HL-60 (cell line): ENCODE measurements at regions not wholly inside any gene's neighbourhood (a gene's known extent, or its start where the extent isn't known, plus 50 kb on each side); places are given as distances from the start of the nearest gene placed in this dataset.

Source experiments
- GABPA ChIP-seq: IDR thresholded peaks from 2 replicates; pipeline ENCODE4 v1.6.1; 2012; ENCODE audit warnings: low read depth
- POLR2AphosphoS5 ChIP-seq: IDR thresholded peaks from 2 replicates; pipeline ENCODE4 v1.6.1; 2012; ENCODE audit warnings: low read depth
- SPI1 ChIP-seq: IDR thresholded peaks from 2 replicates; pipeline ENCODE4 v1.6.1; 2012; ENCODE audit warnings: low read depth, mild to moderate bottlenecking, borderline replicate concordance
- TF ChIP-seq, protein P1 (sequence below): IDR thresholded peaks from one replicate; pipeline ENCODE4 v1.5.1; 2011; ENCODE audit warnings: low read length, control low read depth, inconsistent platforms; ENCODE audit not compliant: insufficient read depth
- TF ChIP-seq, protein P2 (sequence below): IDR thresholded peaks from 2 replicates; pipeline ENCODE4 v1.6.1; 2012; ENCODE audit warnings: low read depth; ENCODE audit not compliant: insufficient replicate concordance

DNA sequence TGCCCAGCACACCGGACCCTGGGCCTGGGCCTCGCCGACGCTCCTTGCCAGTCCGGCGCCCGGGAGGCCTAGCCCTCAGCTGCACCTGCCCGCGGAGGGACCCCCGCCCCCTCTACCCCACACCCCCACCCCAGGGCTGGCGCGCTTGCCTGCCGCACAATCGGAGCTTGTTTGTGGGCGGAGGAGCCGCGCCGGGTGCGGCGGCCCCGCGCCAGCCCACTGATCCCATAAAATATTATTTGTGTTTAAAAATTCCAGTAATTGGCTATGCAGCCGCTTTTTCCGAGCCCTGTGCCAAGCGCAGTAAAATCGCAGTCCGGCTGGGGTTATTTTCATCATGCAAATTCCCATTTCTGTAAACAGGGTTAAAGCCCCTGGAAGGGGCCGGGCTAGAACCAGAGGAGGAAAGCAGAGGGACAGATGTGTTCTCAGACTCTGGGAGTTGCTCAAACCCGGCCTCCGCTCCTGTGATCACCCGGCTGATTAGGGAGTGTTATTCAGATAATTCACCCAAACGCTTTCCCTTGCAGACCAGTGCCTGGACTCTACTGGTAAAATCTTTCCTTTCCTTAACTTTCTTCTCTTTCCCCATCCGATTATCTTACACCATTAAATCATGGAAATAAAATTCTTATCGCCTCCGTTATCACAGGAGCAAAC, 93.1 kb downstream of the NCR2 start:
- TF ChIP-seq, protein P1, sequence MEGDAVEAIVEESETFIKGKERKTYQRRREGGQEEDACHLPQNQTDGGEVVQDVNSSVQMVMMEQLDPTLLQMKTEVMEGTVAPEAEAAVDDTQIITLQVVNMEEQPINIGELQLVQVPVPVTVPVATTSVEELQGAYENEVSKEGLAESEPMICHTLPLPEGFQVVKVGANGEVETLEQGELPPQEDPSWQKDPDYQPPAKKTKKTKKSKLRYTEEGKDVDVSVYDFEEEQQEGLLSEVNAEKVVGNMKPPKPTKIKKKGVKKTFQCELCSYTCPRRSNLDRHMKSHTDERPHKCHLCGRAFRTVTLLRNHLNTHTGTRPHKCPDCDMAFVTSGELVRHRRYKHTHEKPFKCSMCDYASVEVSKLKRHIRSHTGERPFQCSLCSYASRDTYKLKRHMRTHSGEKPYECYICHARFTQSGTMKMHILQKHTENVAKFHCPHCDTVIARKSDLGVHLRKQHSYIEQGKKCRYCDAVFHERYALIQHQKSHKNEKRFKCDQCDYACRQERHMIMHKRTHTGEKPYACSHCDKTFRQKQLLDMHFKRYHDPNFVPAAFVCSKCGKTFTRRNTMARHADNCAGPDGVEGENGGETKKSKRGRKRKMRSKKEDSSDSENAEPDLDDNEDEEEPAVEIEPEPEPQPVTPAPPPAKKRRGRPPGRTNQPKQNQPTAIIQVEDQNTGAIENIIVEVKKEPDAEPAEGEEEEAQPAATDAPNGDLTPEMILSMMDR = no peak
- no peak for TF ChIP-seq GABPA
- no peak for TF ChIP-seq POLR2AphosphoS5
- no peak for TF ChIP-seq SPI1
- TF ChIP-seq, protein P2, sequence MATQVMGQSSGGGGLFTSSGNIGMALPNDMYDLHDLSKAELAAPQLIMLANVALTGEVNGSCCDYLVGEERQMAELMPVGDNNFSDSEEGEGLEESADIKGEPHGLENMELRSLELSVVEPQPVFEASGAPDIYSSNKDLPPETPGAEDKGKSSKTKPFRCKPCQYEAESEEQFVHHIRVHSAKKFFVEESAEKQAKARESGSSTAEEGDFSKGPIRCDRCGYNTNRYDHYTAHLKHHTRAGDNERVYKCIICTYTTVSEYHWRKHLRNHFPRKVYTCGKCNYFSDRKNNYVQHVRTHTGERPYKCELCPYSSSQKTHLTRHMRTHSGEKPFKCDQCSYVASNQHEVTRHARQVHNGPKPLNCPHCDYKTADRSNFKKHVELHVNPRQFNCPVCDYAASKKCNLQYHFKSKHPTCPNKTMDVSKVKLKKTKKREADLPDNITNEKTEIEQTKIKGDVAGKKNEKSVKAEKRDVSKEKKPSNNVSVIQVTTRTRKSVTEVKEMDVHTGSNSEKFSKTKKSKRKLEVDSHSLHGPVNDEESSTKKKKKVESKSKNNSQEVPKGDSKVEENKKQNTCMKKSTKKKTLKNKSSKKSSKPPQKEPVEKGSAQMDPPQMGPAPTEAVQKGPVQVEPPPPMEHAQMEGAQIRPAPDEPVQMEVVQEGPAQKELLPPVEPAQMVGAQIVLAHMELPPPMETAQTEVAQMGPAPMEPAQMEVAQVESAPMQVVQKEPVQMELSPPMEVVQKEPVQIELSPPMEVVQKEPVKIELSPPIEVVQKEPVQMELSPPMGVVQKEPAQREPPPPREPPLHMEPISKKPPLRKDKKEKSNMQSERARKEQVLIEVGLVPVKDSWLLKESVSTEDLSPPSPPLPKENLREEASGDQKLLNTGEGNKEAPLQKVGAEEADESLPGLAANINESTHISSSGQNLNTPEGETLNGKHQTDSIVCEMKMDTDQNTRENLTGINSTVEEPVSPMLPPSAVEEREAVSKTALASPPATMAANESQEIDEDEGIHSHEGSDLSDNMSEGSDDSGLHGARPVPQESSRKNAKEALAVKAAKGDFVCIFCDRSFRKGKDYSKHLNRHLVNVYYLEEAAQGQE = no peak
